Breast epithelium (tissue), 3 donors: ENCODE measurements at regions not wholly inside any gene's neighbourhood (a gene's known extent, or its start where the extent isn't known, plus 50 kb on each side); places are given as distances from the start of the nearest gene placed in this dataset.

ENCODE experiments used
- CTCF ChIP-seq, 3 donors: fragments of 450-650 bp; IDR thresholded peaks; one replicate each; pipeline ENCODE4 v1.5.1; 2016 to 2017; ENCODE audit warnings: antibody characterized with exemption in 3 of 3, mild to moderate bottlenecking in 3 of 3, moderate library complexity in 3 of 3
- POLR2A ChIP-seq: fragments of 450-650 bp; IDR thresholded peaks from one replicate; pipeline ENCODE4 v1.6.1; 2016; ENCODE audit warnings: antibody characterized with exemption, mild to moderate bottlenecking, moderate library complexity
- POLR2AphosphoS5 ChIP-seq, 3 donors: sonication (generic); formaldehyde crosslinking; IDR thresholded peaks; one replicate each; pipeline ENCODE4 v1.6.1; 2017; ENCODE audit warnings: antibody characterized with exemption in 3 of 3

- TF ChIP-seq CTCF (IDR thresholded peaks at IDR 0.05) (no peak), POLR2A (no peak), POLR2AphosphoS5 (IDR thresholded peaks at IDR 0.05) (no peak)
Measured at GRCh38 chr22:48448821-48449220, 1378.9 kb downstream of the BRD1 start.
